Mesothelial cell of epicardium (in vitro differentiated cells): ENCODE measurements at regions not wholly inside any gene's neighbourhood (a gene's known extent, or its start where the extent isn't known, plus 50 kb on each side); places are given as distances from the start of the nearest gene placed in this dataset.

ENCODE experiments used
- DNase-seq, 2 experiments: peaks; one replicate each; pipeline ENCODE4 v3.0.0; 2021; ENCODE audit warnings: low spot score in 2 of 2; ENCODE audit not compliant: unreplicated experiment in 2 of 2
- H3K27ac Mint-ChIP-seq: 2 replicates; pipeline ENCODE4 v1.8.0; 2021; ENCODE audit warnings: mixed read lengths
- H3K27me3 Mint-ChIP-seq: 2 replicates; pipeline ENCODE4 v1.8.0; 2021; ENCODE audit warnings: low read depth, mixed read lengths
- H3K36me3 Mint-ChIP-seq: 2 replicates; pipeline ENCODE4 v1.8.0; 2021; ENCODE audit warnings: mixed read lengths
- H3K4me1 Mint-ChIP-seq: 2 replicates; pipeline ENCODE4 v1.8.0; 2021; ENCODE audit warnings: mixed read lengths
- H3K4me3 Mint-ChIP-seq: 2 replicates; pipeline ENCODE4 v1.8.0; 2021; ENCODE audit warnings: mild to moderate bottlenecking, moderate library complexity, mixed read lengths
- H3K9me3 Mint-ChIP-seq: 2 replicates; pipeline ENCODE4 v1.8.0; 2021; ENCODE audit warnings: mixed read lengths
- TF ChIP-seq, protein P1 (sequence below): fragments of 200-600 bp; sonication (generic); IDR thresholded peaks from one replicate; pipeline ENCODE4 v1.5.0; 2021; ENCODE audit warnings: antibody characterized with exemption; ENCODE audit not compliant: unreplicated experiment

DNA sequence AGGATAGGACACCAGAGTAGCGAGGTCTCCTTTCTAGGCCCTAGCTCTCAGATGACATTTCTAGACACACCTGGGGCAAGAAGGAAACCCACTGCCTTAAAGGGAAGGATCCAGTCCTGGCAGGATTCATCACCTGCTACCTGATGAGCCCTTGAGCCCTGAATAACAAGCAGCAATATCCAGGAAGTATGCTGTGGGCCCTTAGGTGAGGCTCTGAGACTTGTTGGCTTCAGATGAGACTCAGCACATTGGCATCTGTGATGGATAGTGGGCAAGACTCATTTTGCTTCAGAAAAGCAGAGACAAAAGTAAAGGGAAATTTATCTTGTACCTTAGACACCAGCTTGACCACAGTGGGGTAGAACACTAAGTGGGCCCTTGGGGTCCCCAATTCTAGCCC, 238.4 kb upstream of the MEOX2 start:
- peaks cover 3% of the 10 kb centered on the region for H3K36me3 Mint-ChIP-seq
- DNase-seq, result no peak
- TF ChIP-seq, protein P1, sequence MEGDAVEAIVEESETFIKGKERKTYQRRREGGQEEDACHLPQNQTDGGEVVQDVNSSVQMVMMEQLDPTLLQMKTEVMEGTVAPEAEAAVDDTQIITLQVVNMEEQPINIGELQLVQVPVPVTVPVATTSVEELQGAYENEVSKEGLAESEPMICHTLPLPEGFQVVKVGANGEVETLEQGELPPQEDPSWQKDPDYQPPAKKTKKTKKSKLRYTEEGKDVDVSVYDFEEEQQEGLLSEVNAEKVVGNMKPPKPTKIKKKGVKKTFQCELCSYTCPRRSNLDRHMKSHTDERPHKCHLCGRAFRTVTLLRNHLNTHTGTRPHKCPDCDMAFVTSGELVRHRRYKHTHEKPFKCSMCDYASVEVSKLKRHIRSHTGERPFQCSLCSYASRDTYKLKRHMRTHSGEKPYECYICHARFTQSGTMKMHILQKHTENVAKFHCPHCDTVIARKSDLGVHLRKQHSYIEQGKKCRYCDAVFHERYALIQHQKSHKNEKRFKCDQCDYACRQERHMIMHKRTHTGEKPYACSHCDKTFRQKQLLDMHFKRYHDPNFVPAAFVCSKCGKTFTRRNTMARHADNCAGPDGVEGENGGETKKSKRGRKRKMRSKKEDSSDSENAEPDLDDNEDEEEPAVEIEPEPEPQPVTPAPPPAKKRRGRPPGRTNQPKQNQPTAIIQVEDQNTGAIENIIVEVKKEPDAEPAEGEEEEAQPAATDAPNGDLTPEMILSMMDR, result no peak
- no peaks in the 10 kb centered on the region for H3K27me3 Mint-ChIP-seq
- H3K4me1 Mint-ChIP-seq, result peaks cover 4% of the 10 kb centered on the region
- H3K27ac Mint-ChIP-seq, result no peak overlapping the region
- no peak overlapping the region for H3K4me3 Mint-ChIP-seq
- peaks cover 34% of the 10 kb centered on the region for H3K9me3 Mint-ChIP-seq

DNA sequence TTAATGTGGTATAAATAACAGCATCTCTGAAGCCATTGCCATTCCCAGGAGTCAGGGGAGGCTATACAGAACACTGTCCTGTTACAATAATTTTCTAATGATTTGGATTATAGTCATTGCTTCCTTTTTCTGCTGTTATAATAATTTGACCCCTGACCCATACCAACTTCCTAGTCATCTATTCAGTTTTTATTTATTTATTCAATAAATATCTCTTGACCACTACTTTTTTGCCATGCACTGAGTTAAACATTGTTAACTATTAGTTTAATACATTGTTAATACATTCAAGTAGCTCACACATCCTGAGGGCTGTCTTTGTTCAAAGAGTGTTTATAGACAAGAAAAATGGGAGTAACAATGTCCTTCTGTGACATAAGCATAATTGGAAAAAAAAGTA, 235.5 kb upstream of the MEOX2 start:
- H3K36me3 Mint-ChIP-seq, result no peaks in the 10 kb centered on the region
- TF ChIP-seq, protein P1, result no peak
- no peak overlapping the region for H3K27ac Mint-ChIP-seq
- no peak for DNase-seq
- no peaks in the 10 kb centered on the region for H3K27me3 Mint-ChIP-seq
- peaks cover 2% of the 10 kb centered on the region for H3K4me1 Mint-ChIP-seq
- no peak overlapping the region for H3K4me3 Mint-ChIP-seq
- H3K9me3 Mint-ChIP-seq, result peaks cover 23% of the 10 kb centered on the region

DNA sequence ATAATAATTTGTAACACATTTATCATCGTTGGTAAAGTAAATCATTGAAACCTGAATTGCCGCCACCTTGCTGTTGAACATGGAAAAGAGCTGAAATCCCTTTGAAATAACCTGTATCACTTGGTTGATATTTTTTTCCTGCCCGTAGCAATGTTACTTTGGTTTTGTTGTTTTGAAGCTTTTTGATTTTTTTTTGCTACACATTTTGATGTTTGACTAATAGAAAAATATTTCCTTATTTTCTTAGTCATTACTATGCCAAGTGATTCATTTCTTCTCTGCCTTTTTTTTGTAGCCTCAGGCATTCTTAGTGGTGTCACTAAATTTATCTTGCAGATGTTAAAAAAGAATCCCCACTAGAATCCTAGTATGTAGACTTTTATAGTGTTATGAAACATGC, 235.1 kb upstream of the MEOX2 start:
- no peak overlapping the region for H3K27ac Mint-ChIP-seq
- H3K9me3 Mint-ChIP-seq, result peaks cover 18% of the 10 kb centered on the region
- no peaks in the 10 kb centered on the region for H3K36me3 Mint-ChIP-seq
- H3K27me3 Mint-ChIP-seq, result no peaks in the 10 kb centered on the region
- no peak for DNase-seq
- H3K4me3 Mint-ChIP-seq, result no peak overlapping the region
- H3K4me1 Mint-ChIP-seq, result peaks cover 2% of the 10 kb centered on the region
- TF ChIP-seq, protein P1, result no peak

DNA sequence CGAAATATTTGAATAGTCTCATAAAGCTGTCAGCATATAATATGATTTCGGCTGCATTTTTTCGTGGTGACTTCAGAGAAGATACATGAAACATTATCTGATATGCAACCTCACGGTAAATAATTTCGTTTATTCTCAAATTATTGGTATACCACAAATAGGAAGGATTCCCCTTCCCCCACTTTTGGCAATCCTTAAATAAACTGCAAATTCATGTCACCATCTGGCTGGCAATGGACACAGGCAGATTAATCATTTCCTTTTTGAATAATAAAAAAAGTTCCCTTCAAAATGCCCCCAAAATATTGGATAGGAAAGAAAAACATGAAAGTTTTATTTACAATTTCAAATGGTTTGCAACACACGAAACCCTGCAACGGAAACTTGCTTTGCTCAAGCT, 234.5 kb upstream of the MEOX2 start:
- Mint-ChIP-seq H3K4me3 (no peak overlapping the region), H3K4me1 (peaks cover 2% of the 10 kb centered on the region), H3K36me3 (no peaks in the 10 kb centered on the region), H3K27ac (no peak overlapping the region), H3K9me3 (peaks cover 12% of the 10 kb centered on the region), H3K27me3 (no peaks in the 10 kb centered on the region)
- DNase-seq, result no peak
- TF ChIP-seq, protein P1, result no peak

DNA sequence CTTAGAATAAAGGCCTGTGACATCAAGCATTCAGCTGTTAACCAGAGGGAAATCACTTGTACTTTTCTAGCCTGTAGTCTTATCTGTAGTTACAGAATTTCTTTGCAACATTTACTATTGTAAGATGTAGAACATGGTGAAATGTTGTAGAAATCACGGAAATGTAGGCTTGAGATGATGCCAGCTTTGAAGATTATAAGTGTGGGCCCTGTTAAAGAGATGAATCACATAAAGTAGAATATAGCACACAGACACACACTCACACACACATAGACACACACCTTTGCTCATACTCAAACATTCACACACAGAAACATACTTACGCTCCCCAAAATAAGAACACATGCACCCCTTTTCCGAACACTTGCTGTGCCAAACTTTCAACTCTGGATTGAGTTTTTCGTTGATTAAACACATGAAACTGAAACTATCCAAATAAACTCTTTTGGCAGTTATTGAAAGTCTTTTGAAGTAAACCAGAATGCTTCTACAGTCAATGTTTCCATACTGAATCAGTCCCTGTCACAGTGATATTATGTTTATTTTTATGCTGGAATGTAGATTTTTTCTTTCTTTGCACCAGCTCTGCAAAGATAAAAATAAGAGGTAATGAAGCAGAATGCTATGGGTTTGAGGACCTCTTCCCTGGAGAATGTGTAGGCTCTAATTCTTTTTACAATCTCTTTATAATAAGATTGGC, 230.3 kb upstream of the MEOX2 start:
- no peaks in the 10 kb centered on the region for H3K9me3 Mint-ChIP-seq
- H3K27me3 Mint-ChIP-seq, result no peaks in the 10 kb centered on the region
- DNase-seq, result no peak
- H3K27ac Mint-ChIP-seq, result no peak overlapping the region
- H3K36me3 Mint-ChIP-seq, result no peaks in the 10 kb centered on the region
- TF ChIP-seq, protein P1, result no peak
- H3K4me3 Mint-ChIP-seq, result no peak overlapping the region
- peaks cover 2% of the 10 kb centered on the region for H3K4me1 Mint-ChIP-seq
